VCaP (cell line): ENCODE measurements at regions not wholly inside any gene's neighbourhood (a gene's known extent, or its start where the extent isn't known, plus 50 kb on each side); places are given as distances from the start of the nearest gene placed in this dataset.

Source experiments
- H3K27ac ChIP-seq: fragments of 450-650 bp; 2 replicates; pipeline ENCODE4 v1.5.1; 2017
- CTCF ChIP-seq: fragments of 450-650 bp; conservative IDR thresholded peaks from 2 replicates; pipeline ENCODE4 v1.5.1; 2017; ENCODE audit warnings: mild to moderate bottlenecking, moderate library complexity

DNA sequence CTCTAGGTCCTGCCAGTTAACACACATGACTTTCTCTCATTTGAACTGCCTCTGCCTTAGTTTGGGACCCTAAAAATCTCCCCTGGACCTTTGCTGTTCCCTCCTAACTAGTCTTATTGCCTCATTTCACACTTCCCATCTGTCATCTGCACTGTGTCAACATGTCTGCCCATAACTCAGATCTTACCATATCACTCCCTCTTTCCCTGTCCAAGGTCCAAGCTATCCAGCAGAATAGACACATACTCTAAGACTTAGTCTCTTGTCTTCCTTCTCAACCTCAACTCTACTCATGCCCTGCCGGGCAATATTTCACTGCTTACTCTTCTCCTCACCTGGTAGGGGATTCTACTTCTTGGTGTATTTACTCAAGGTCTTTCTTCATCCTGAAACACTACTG is 79.5 kb upstream of the DAB1 start:
- no peak overlapping the region for H3K27ac ChIP-seq
- TF ChIP-seq CTCF, result no peak

- TF ChIP-seq CTCF, result no peak
- no peak overlapping the region for H3K27ac ChIP-seq
These were observed 76.4 kb upstream of the DAB1 start for GRCh38 chr1:57500136-57500830.

GRCh38 chr1:57494530-57495079 is 70.7 kb upstream of the DAB1 start:
- no peak overlapping the region for H3K27ac ChIP-seq
- no peak for TF ChIP-seq CTCF

GRCh38 chr1:57492586-57493226 is 68.8 kb upstream of the DAB1 start:
- no peak overlapping the region for H3K27ac ChIP-seq
- no peak for TF ChIP-seq CTCF

- no peak for TF ChIP-seq CTCF
- no peak overlapping the region for H3K27ac ChIP-seq
These were observed 65.6 kb upstream of the DAB1 start for GRCh38 chr1:57489358-57490036.

GRCh38 chr1:57485643-57486042 is 61.8 kb upstream of the DAB1 start:
- TF ChIP-seq CTCF, result no peak
- no peak overlapping the region for H3K27ac ChIP-seq

DNA sequence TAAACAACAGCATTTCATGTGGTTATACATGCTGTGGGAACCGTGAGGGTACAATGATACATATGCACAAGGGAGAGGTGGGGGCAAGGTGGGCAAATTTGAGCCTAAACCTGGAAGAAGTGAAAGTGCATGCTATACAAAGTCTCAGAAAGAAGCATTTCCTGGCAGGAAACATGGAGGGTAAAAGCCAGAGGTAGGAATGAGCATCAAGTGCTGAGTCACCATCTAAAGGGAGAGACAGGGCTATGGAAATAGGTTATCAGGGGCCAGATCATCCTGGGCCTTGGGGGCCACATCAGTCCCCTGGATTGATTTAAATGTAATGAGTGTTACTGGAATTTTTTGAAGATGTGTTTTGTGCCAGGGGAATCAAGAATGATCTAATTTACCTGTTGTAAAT is 60.1 kb upstream of the DAB1 start:
- no peak for TF ChIP-seq CTCF
- H3K27ac ChIP-seq, result no peak overlapping the region
